ENCODE measurements at regions not wholly inside any gene's neighbourhood (a gene's known extent, or its start where the extent isn't known, plus 50 kb on each side); places are given as distances from the start of the nearest gene placed in this dataset.

- no peak overlapping the region for H3K27ac ChIP-seq
- POLR2A ChIA-PET (ENCODE audit: low non-redundant PET) = no interaction called here
- TF ChIP-seq, protein P1, sequence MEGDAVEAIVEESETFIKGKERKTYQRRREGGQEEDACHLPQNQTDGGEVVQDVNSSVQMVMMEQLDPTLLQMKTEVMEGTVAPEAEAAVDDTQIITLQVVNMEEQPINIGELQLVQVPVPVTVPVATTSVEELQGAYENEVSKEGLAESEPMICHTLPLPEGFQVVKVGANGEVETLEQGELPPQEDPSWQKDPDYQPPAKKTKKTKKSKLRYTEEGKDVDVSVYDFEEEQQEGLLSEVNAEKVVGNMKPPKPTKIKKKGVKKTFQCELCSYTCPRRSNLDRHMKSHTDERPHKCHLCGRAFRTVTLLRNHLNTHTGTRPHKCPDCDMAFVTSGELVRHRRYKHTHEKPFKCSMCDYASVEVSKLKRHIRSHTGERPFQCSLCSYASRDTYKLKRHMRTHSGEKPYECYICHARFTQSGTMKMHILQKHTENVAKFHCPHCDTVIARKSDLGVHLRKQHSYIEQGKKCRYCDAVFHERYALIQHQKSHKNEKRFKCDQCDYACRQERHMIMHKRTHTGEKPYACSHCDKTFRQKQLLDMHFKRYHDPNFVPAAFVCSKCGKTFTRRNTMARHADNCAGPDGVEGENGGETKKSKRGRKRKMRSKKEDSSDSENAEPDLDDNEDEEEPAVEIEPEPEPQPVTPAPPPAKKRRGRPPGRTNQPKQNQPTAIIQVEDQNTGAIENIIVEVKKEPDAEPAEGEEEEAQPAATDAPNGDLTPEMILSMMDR (conservative IDR thresholded peaks at IDR 0.05; ENCODE audit: low read depth) = no peak
- DNase-seq (ENCODE audit: low spot score) = no peak
- CTCF ChIA-PET = no interaction called here
These were observed 84.7 kb upstream of the SOX5 start for GRCh38 chr12:24034160-24034559.

GRCh38 chr12:24027352-24027751, 77.9 kb upstream of the SOX5 start:
- CTCF ChIA-PET = interaction anchor here (0.6 kb wide), 1 partner anchor 57 kb away, joined by 3 read pairs; no protein-coding TSS in a partner anchor
- no peak overlapping the region for H3K27ac ChIP-seq
- POLR2A ChIA-PET (ENCODE audit: low non-redundant PET) = no interaction called here
- TF ChIP-seq, protein P1 (conservative IDR thresholded peaks at IDR 0.05; ENCODE audit: low read depth) = no peak
- DNase-seq (ENCODE audit: low spot score) = no peak

DNA sequence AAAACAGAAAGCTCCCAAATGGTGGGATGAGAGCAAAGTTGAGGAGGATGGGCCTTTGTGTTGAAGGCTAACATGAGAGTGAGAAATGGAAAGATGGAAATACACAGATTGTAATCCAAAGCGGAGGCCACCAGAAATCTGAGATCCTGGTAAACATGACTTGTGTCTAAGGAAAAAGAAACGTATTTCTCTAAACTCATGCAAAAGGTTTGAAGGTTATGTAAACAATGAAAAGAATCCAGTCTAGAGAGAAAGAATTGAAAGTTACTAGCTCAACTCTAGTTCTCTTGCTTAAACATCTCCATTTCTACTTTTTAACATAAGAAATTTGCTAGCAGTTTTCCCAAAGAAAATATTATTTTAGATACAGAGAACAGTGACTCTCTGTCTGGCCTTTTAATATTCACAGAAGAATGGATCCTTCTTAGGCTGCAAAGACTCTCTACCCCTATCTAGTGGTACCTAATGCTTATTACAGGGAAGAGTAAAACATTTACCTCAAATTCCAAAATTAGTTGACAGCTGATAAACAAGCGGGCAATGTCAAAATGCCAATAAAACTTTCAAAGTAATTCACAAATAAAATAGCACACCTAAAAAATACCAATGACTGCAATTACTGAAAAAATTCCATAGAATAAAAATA, 75.8 kb upstream of the SOX5 start:
- DNase-seq (ENCODE audit: low spot score) = no peak
- ChIA-PET CTCF (no interaction called here), POLR2A (ENCODE audit: low non-redundant PET) (no interaction called here)
- no peak overlapping the region for H3K27ac ChIP-seq
- TF ChIP-seq, protein P1 (conservative IDR thresholded peaks at IDR 0.05; ENCODE audit: low read depth) = no peak

DNA sequence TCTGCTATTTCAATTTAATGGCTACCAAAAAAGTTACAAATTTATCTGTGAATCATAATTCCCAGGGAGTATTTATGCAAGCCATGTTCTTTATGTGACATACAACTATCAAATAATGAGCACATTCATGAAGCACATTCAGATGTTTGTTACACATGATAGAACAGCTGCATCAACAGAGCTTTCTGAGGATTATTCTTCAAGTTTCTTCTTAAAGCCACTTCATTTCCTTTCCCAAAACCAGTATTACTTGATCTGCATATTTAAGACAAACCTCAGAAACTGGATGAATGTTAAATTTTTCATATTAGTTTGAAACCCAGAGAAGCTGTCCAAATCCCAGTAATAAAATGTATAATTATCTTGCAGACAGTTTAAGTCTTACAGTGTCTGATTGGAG, 73.6 kb upstream of the SOX5 start:
- DNase-seq (ENCODE audit: low spot score) = no peak
- H3K27ac ChIP-seq = no peak overlapping the region
- ChIA-PET POLR2A (ENCODE audit: low non-redundant PET) (no interaction called here), CTCF (no interaction called here)
- TF ChIP-seq, protein P1 (conservative IDR thresholded peaks at IDR 0.05; ENCODE audit: low read depth) = no peak

GRCh38 chr12:24021164-24021502, 71.7 kb upstream of the SOX5 start:
- CTCF ChIA-PET = no interaction called here
- DNase-seq (ENCODE audit: low spot score) = no peak
- POLR2A ChIA-PET (ENCODE audit: low non-redundant PET) = no interaction called here
- TF ChIP-seq, protein P1 (conservative IDR thresholded peaks at IDR 0.05; ENCODE audit: low read depth) = no peak
- H3K27ac ChIP-seq = no peak overlapping the region

DNA sequence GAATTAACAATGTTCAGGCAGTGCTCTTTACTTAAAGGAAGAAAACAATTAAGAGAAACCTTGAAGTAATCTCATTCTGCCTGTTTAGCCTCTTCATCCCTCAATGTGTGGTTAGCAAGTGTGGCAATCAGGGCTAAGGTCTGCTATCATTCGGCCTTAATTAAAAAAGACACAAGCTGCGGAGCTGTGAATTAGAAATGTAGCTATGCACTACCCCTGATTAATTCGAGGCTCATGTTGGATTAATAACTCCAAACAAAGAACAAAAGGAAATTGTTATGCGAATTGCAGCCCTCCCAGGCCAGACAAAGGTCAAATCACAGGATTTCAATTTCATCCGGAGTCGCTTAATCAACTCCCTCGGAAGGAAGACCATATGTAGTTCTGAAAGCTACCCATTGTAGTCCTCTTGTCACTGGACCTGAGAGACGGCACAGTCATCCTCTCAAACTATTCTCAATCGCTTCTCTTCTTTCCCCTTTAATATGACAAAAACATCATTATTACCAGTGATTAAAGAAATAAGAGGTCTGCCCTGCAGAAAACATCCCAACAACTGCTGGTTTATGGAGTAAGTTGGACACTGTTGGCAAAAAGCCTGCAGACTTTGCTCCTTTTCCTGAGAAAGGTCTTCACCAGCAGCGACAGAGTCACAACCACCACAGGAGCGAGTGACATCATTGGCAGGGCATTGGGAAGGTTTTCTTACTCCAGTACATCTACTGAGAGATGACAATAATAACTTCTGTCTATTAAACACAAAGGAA, 71.1 kb upstream of the SOX5 start:
- ChIA-PET CTCF (no interaction called here), POLR2A (ENCODE audit: low non-redundant PET) (no interaction called here)
- TF ChIP-seq, protein P1 (conservative IDR thresholded peaks at IDR 0.05; ENCODE audit: low read depth) = no peak
- H3K27ac ChIP-seq = no peak overlapping the region
- DNase-seq (ENCODE audit: low spot score) = no peak
